H1 (cell line): ENCODE measurements at regions not wholly inside any gene's neighbourhood (a gene's known extent, or its start where the extent isn't known, plus 50 kb on each side); places are given as distances from the start of the nearest gene placed in this dataset.

Source experiments
- CTCF ChIA-PET: fragments of 300-600 bp; sonication (Branson Sonifier 250); formaldehyde crosslinking; loops from one replicate; lab custom pipeline; 2021; ENCODE audit not compliant: partially characterized antibody; lab: Charles Lee
- POLR2A ChIA-PET: fragments of 300-600 bp; sonication (Branson Sonifier 250); formaldehyde crosslinking; loops from one replicate; lab custom pipeline; 2021; ENCODE audit warnings: inconsistent platforms; ENCODE audit not compliant: partially characterized antibody; lab: Charles Lee
- DNase-seq, 2 experiments: peaks; one replicate each; pipeline versions ENCODE4 v3.0.0 to v3.0.0-alpha.2; 2010 to 2022; ENCODE audit warnings: low spot score in 2 of 2, low read depth in 1 of 2, mixed read lengths in 1 of 2
- FAIRE-seq: peaks from 2 replicates; lab custom pipeline; 2011; peaks lifted over from hg19 to GRCh38; lab: Jason Lieb, UNC
- H2AFZ ChIP-seq: 2 replicates; pipeline ENCODE4 v1.8.1; 2012; ENCODE audit warnings: low read length, inconsistent platforms
- H2AK5ac ChIP-seq: 2 replicates; pipeline ENCODE4 v1.6.1; 2013; ENCODE audit warnings: low read depth, low read length
- H2BK120ac ChIP-seq: replicated peaks from 2 replicates; pipeline ENCODE3; 2013; ENCODE audit warnings: low read depth, low read length, inconsistent platforms
- H2BK12ac ChIP-seq: 2 replicates; pipeline ENCODE4 v1.6.1; 2013; ENCODE audit warnings: low read depth, low read length
- H2BK15ac ChIP-seq: 2 replicates; pipeline ENCODE4 v1.6.1; 2013; ENCODE audit warnings: low read length
- H2BK20ac ChIP-seq: 2 replicates; pipeline ENCODE4 v1.6.1; 2013; ENCODE audit warnings: low read length
- H2BK5ac ChIP-seq: 2 replicates; pipeline ENCODE4 v1.6.1; 2013; ENCODE audit warnings: low read depth, low read length
- H3K14ac ChIP-seq: 2 replicates; pipeline ENCODE4 v1.6.1; 2013; ENCODE audit warnings: inconsistent platforms; ENCODE audit not compliant: insufficient read length
- H3K18ac ChIP-seq: 2 replicates; pipeline ENCODE4 v1.6.1; 2013; ENCODE audit warnings: low read length; ENCODE audit errors: extremely low read depth
- H3K23ac ChIP-seq: 2 replicates; pipeline ENCODE4 v1.6.1; 2013; ENCODE audit warnings: inconsistent platforms; ENCODE audit not compliant: insufficient read length
- H3K23me2 ChIP-seq: 2 replicates; pipeline ENCODE4 v1.6.1; 2013; ENCODE audit warnings: low read depth, low read length
- H3K27ac ChIP-seq: 2 replicates; pipeline ENCODE4 v1.6.1; 2011; ENCODE audit warnings: low read depth, low read length, inconsistent platforms
- H3K27me3 ChIP-seq, 4 experiments: replicated peaks in 1 of 4; 1 replicate in 1 of 4; 2 replicates in 3 of 4; pipeline versions ENCODE4 v1.6.1 to v1.8.1; 2011 to 2013; ENCODE audit warnings: low read length in 3 of 4, mild to moderate bottlenecking in 3 of 4, inconsistent platforms in 2 of 4, mixed read lengths in 2 of 4, moderate library complexity in 1 of 4; ENCODE audit not compliant: control insufficient read depth in 3 of 4, insufficient read depth in 3 of 4; ENCODE audit errors: extremely low read depth in 1 of 4
- H3K36me3 ChIP-seq, 4 experiments: 2 replicates each; pipeline versions ENCODE4 v1.6.1 to v1.8.1; 2011 to 2013; ENCODE audit warnings: mild to moderate bottlenecking in 4 of 4, low read length in 3 of 4, moderate library complexity in 2 of 4, control low read depth in 1 of 4, inconsistent platforms in 1 of 4; ENCODE audit not compliant: insufficient read depth in 4 of 4, control insufficient read depth in 2 of 4
- H3K4ac ChIP-seq: replicated peaks from 2 replicates; pipeline ENCODE3; 2013; ENCODE audit warnings: low read length, low read depth, mixed read lengths, inconsistent platforms; ENCODE audit not compliant: insufficient read length
- H3K4me1 ChIP-seq, 4 experiments: replicated peaks in 1 of 4; 1 replicate in 1 of 4; 2 replicates in 3 of 4; pipeline versions ENCODE4 v1.6.1 to v1.8.1; 2011 to 2013; ENCODE audit warnings: low read length in 3 of 4, inconsistent platforms in 2 of 4, mixed read lengths in 1 of 4; ENCODE audit not compliant: insufficient read depth in 4 of 4, control insufficient read depth in 3 of 4
- H3K4me2 ChIP-seq, 2 experiments: 2 replicates each; pipeline versions ENCODE4 v1.6.1 to v1.8.1; 2011 to 2013; ENCODE audit warnings: low read depth in 2 of 2, low read length in 2 of 2, control low read depth in 1 of 2, inconsistent platforms in 1 of 2, mild to moderate bottlenecking in 1 of 2; ENCODE audit not compliant: insufficient read depth in 1 of 2
- H3K4me3 ChIP-seq, 4 experiments: fragments of 200-600, 300-600 bp in 1 of 4; sonication (generic), shearing (Covaris generic), sonication (Bioruptor Twin) in 1 of 4; 2 replicates each; pipeline versions ENCODE4 v1.5.1 to v1.8.1; 2011 to 2016; ENCODE audit warnings: low read length in 4 of 4, low read depth in 3 of 4, control low read depth in 2 of 4, inconsistent platforms in 2 of 4, mild to moderate bottlenecking in 2 of 4, mixed read lengths in 1 of 4, moderate library complexity in 1 of 4; ENCODE audit not compliant: insufficient read depth in 2 of 4; ENCODE audit errors: extremely low read depth in 1 of 4
- H3K56ac ChIP-seq: replicated peaks from 2 replicates; pipeline ENCODE3; 2013; ENCODE audit warnings: low read depth, mild to moderate bottlenecking, mixed read lengths, low read length, inconsistent platforms; ENCODE audit not compliant: insufficient read length
- H3K79me1 ChIP-seq: 2 replicates; pipeline ENCODE4 v1.6.1; 2013; ENCODE audit warnings: low read depth, low read length, control low read depth
- H3K79me2 ChIP-seq, 2 experiments: 2 replicates each; pipeline versions ENCODE4 v1.6.1 to v1.8.1; 2012 to 2013; ENCODE audit warnings: low read length in 2 of 2, mild to moderate bottlenecking in 2 of 2, inconsistent platforms in 1 of 2; ENCODE audit not compliant: insufficient read depth in 2 of 2, control insufficient read depth in 1 of 2
- H3K9ac ChIP-seq, 4 experiments: replicated peaks in 1 of 4; 1 replicate in 1 of 4; 2 replicates in 3 of 4; pipeline versions ENCODE4 v1.6.1 to v1.8.1; 2011 to 2013; ENCODE audit warnings: low read depth in 3 of 4, low read length in 3 of 4, control low read depth in 2 of 4, mild to moderate bottlenecking in 2 of 4, moderate library complexity in 2 of 4, inconsistent platforms in 1 of 4; ENCODE audit errors: extremely low read depth in 1 of 4
- H3K9me3 ChIP-seq, 2 experiments: 2 replicates each; pipeline versions ENCODE4 v1.6.1 to v1.8.1; 2012 to 2013; ENCODE audit warnings: mild to moderate bottlenecking in 2 of 2, moderate library complexity in 2 of 2, control low read depth in 1 of 2, inconsistent platforms in 1 of 2, low read depth in 1 of 2, low read length in 1 of 2, mixed read lengths in 1 of 2; ENCODE audit not compliant: insufficient read depth in 2 of 2
- H4K20me1 ChIP-seq, 2 experiments: replicated peaks in 1 of 2; 2 replicates each; pipeline versions ENCODE3 to v1.8.1; 2011 to 2013; ENCODE audit warnings: inconsistent platforms in 2 of 2, low read length in 2 of 2, mild to moderate bottlenecking in 1 of 2; ENCODE audit not compliant: insufficient read depth in 2 of 2, control insufficient read depth in 1 of 2
- H4K5ac ChIP-seq: 2 replicates; pipeline ENCODE4 v1.6.1; 2013; ENCODE audit warnings: low read length, low read depth, mixed read lengths, inconsistent platforms; ENCODE audit not compliant: insufficient read length
- H4K8ac ChIP-seq: 2 replicates; pipeline ENCODE4 v1.8.0; 2013; ENCODE audit warnings: mild to moderate bottlenecking, moderate library complexity, low read length, inconsistent platforms; ENCODE audit not compliant: insufficient read depth; ENCODE audit errors: extremely low read depth
- H4K91ac ChIP-seq: replicated peaks from 2 replicates; pipeline ENCODE3; 2013; ENCODE audit warnings: low read length, mixed read lengths, inconsistent platforms; ENCODE audit not compliant: insufficient read length
- BCL11A ChIP-seq, 2 experiments: IDR thresholded peaks; one replicate each; pipeline ENCODE4 v1.6.1; 2011; ENCODE audit warnings: low read depth in 2 of 2, low read length in 2 of 2, mild to moderate bottlenecking in 2 of 2
- CBX5 ChIP-seq: fragments of 300-800, 300-1000 bp; sonication (generic); IDR thresholded peaks from 2 replicates; pipeline ENCODE4 v1.7.1; 2016; ENCODE audit warnings: antibody characterized with exemption, low read length, low read depth
- EGR1 ChIP-seq: IDR thresholded peaks from 2 replicates; pipeline ENCODE4 v1.6.1; 2011; ENCODE audit warnings: low read depth, low read length, borderline replicate concordance
- EP300 ChIP-seq, 2 experiments: IDR thresholded peaks; 1 replicate in 1 of 2; 2 replicates in 1 of 2; pipeline ENCODE4 v1.6.1; 2011 to 2012; ENCODE audit warnings: low read depth in 2 of 2, low read length in 2 of 2, mild to moderate bottlenecking in 2 of 2, borderline replicate concordance in 1 of 2, inconsistent platforms in 1 of 2, moderate library complexity in 1 of 2
- HDAC2 ChIP-seq, 2 experiments: fragments of 300-600 bp in 1 of 2; sonication (generic) in 1 of 2; IDR thresholded peaks; 2 replicates each; pipeline ENCODE4 v1.6.1; 2011 to 2012; ENCODE audit warnings: low read depth in 2 of 2, low read length in 2 of 2, mild to moderate bottlenecking in 2 of 2, moderate library complexity in 2 of 2, borderline replicate concordance in 1 of 2, inconsistent platforms in 1 of 2
- SAP30 ChIP-seq: fragments of 300-600 bp; sonication (generic); IDR thresholded peaks from 2 replicates; pipeline ENCODE4 v1.7.1; 2012; ENCODE audit warnings: low read length, moderate library complexity, mild to moderate bottlenecking, inconsistent platforms; ENCODE audit not compliant: insufficient read depth, insufficient replicate concordance
- SP1 ChIP-seq: IDR thresholded peaks from 2 replicates; pipeline ENCODE4 v1.6.1; 2011; ENCODE audit warnings: low read depth, low read length
- SUZ12 ChIP-seq: fragments of 200-600 bp; sonication (generic); IDR thresholded peaks from 2 replicates; pipeline ENCODE4 v1.6.1; 2012; ENCODE audit warnings: mild to moderate bottlenecking, inconsistent platforms, low read length, moderate library complexity, mixed read lengths
- TAF7 ChIP-seq: optimal IDR thresholded peaks from 2 replicates; pipeline ENCODE3; 2011; ENCODE audit warnings: low read depth, mild to moderate bottlenecking, inconsistent platforms, low read length, moderate library complexity, borderline replicate concordance
- TEAD4 ChIP-seq: IDR thresholded peaks from 2 replicates; pipeline ENCODE4 v1.6.1; 2012; ENCODE audit warnings: low read depth, low read length, inconsistent platforms, mixed read lengths
- YY1 ChIP-seq: IDR thresholded peaks from 2 replicates; pipeline ENCODE4 v1.6.1; 2011; ENCODE audit warnings: low read depth, mild to moderate bottlenecking, low read length
- ZNF274 ChIP-seq: IDR thresholded peaks from 2 replicates; pipeline ENCODE4 v1.7.0; 2012; ENCODE audit warnings: low read length, borderline replicate concordance; ENCODE audit errors: extremely low read depth
- WGBS, 2 experiments: shearing (Covaris generic) in 1 of 2; methylation state at CpG; one replicate each; pipeline versions ENCODE4 v1.1.6 to v1.1.7; 2013 to 2015; ENCODE audit warnings: low lambda C conversion rate in 2 of 2, mixed read lengths in 2 of 2, inconsistent platforms in 1 of 2, low coverage in 1 of 2, missing lambda C conversion rate in 1 of 2; ENCODE audit not compliant: insufficient replicate concordance in 2 of 2, insufficient coverage in 1 of 2, insufficient read length in 1 of 2; ENCODE audit errors: extremely low coverage in 1 of 2, missing lambda C conversion rate in 1 of 2; 5-methylcytosine and 5-hydroxymethylcytosine counted together
- TF ChIP-seq, protein P1 (sequence below): IDR thresholded peaks from 2 replicates; pipeline ENCODE4 v1.6.1; 2011; ENCODE audit warnings: low read depth, mild to moderate bottlenecking, low read length; ENCODE audit not compliant: insufficient read depth

DNA sequence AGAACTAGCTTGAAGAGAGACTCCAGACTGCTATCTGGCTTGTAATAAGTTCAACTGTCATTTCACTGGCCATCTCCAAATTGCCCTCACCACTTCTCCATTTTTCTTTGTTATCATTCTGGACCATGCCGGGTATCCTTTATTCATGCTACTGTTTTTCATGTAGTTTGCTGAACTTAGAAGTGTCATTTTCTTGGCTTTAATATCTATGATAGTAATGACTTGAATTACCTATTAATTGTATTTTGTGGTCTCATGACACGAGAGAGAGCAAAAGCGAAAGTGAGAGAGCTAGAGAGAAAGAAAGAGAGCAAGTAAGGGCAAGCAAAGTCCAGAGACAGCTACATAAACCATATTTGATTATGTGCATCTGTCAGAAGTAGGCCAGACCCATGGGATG lies 184.9 kb upstream of the ATP1B1 start:
- H3K56ac ChIP-seq = no peak overlapping the region
- H3K18ac ChIP-seq = no peak overlapping the region
- DNase-seq (no peak), FAIRE-seq (no peak)
- no peaks in the 10 kb centered on the region for H4K20me1 ChIP-seq
- no peak overlapping the region for H4K91ac ChIP-seq
- no peaks in the 10 kb centered on the region for H3K79me2 ChIP-seq
- H3K36me3 ChIP-seq = no peaks in the 10 kb centered on the region
- WGBS, 2 experiments = 96% methylated on average over 3 of the region's 3 CpGs; no CpG with 5 or more reads in 1 of the 2 experiments
- peak overlapping the region; percentile 89 for H2BK12ac ChIP-seq
- H2AK5ac ChIP-seq = no peak overlapping the region
- H4K8ac ChIP-seq = no peak overlapping the region
- no peak overlapping the region for H3K4ac ChIP-seq
- H3K27ac ChIP-seq = no peak overlapping the region
- H3K79me1 ChIP-seq = no peaks in the 10 kb centered on the region
- ChIA-PET CTCF (interaction anchor here (0.6 kb wide), 1 partner anchor 29 kb away, joined by 3 read pairs; no protein-coding TSS in a partner anchor), POLR2A (no interaction called here)
- H3K27me3 ChIP-seq = no peaks in the 10 kb centered on the region
- no peak overlapping the region for H3K4me2 ChIP-seq
- no peaks in the 10 kb centered on the region for H3K23me2 ChIP-seq
- no peak overlapping the region for H3K9ac ChIP-seq
- no peak overlapping the region for H3K23ac ChIP-seq
- H2BK120ac ChIP-seq = no peak overlapping the region
- no peak overlapping the region for H2BK5ac ChIP-seq
- no peak overlapping the region for H2AFZ ChIP-seq
- H3K9me3 ChIP-seq = no peaks in the 10 kb centered on the region
- no peak overlapping the region for H2BK15ac ChIP-seq
- H4K5ac ChIP-seq = no peak overlapping the region
- H3K4me3 ChIP-seq = no peak overlapping the region
- H3K14ac ChIP-seq = no peak overlapping the region
- H2BK20ac ChIP-seq = no peak overlapping the region; the same call in 1 of the 2 replicates
- peaks cover 1 to 20% (median 14%) of the 10 kb centered on the region in 4 experiments; a peak in 4 of 7 replicates for H3K4me1 ChIP-seq
- TF ChIP-seq BCL11A (IDR thresholded peaks at IDR 0.05; ENCODE audit: low read depth in 2 of 2, low read length in 2 of 2) (no peak), SP1 (no peak), SUZ12 (no peak), SAP30 (no peak), ZNF274 (no peak), HDAC2 (IDR thresholded peaks at IDR 0.05; ENCODE audit: borderline replicate concordance in 1 of 2, low read depth in 2 of 2, low read length in 2 of 2) (no peak), TEAD4 (no peak), CBX5 (no peak), EGR1 (no peak), EP300 (IDR thresholded peaks at IDR 0.05; ENCODE audit: borderline replicate concordance in 1 of 2, low read depth in 2 of 2, low read length in 2 of 2) (no peak), TAF7 (no peak), YY1 (no peak)
- TF ChIP-seq, protein P1, sequence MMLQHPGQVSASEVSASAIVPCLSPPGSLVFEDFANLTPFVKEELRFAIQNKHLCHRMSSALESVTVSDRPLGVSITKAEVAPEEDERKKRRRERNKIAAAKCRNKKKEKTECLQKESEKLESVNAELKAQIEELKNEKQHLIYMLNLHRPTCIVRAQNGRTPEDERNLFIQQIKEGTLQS = no peak
